Adrenal gland (tissue), 5 donors: ENCODE measurements at regions not wholly inside any gene's neighbourhood (a gene's known extent, or its start where the extent isn't known, plus 50 kb on each side); places are given as distances from the start of the nearest gene placed in this dataset.

ENCODE experiments used
- CTCF ChIP-seq, 6 experiments: fragments of 450-650 bp in 4 of 6; fragments of 200-600 bp in 2 of 6; sonication (generic) in 1 of 6; IDR thresholded peaks; 1 replicate in 5 of 6; 2 replicates in 1 of 6; pipeline versions ENCODE4 v1.5.1 to v1.8.0; 2016 to 2021; ENCODE audit warnings: antibody characterized with exemption in 6 of 6, mild to moderate bottlenecking in 2 of 6, moderate library complexity in 1 of 6
- POLR2A ChIP-seq, 2 donors: fragments of 450-650 bp; IDR thresholded peaks; one replicate each; pipeline ENCODE4 v1.6.1; 2017; ENCODE audit warnings: antibody characterized with exemption in 2 of 2, mild to moderate bottlenecking in 2 of 2, moderate library complexity in 1 of 2
- donor health status: DM: no; HTN: no; CAD: no.

- TF ChIP-seq CTCF (IDR thresholded peaks at IDR 0.05) = no peak
- no peak for TF ChIP-seq POLR2A (IDR thresholded peaks at IDR 0.05)
Measured at GRCh38 chr2:180374502-180375281, 367.6 kb upstream of the CWC22 start.
